Left ventricle myocardium inferior (tissue), 1 donor: ENCODE measurements at regions not wholly inside any gene's neighbourhood (a gene's known extent, or its start where the extent isn't known, plus 50 kb on each side); places are given as distances from the start of the nearest gene placed in this dataset.
"Not testable (repeated sequence)": the region's sequence is repeated elsewhere in the genome, so short reads cannot be mapped to it uniquely, and the experiment has no call there.

Source experiments
- DNase-seq: peaks from one replicate; pipeline ENCODE4 v3.0.0-alpha.2; 2020
- H3K27ac ChIP-seq: fragments of 200-600 bp; replicated peaks from 2 replicates; pipeline ENCODE4 v1.8.0; 2021
- H3K27me3 ChIP-seq: fragments of 200-600 bp; 2 replicates; pipeline ENCODE4 v1.8.0; 2021; ENCODE audit warnings: low read depth
- H3K36me3 ChIP-seq: fragments of 200-600 bp; 2 replicates; pipeline ENCODE4 v1.8.0; 2021
- H3K4me1 ChIP-seq: fragments of 200-600 bp; 2 replicates; pipeline ENCODE4 v1.8.0; 2021
- H3K4me3 ChIP-seq: fragments of 200-600 bp; 2 replicates; pipeline ENCODE4 v1.8.0; 2021; ENCODE audit warnings: mild to moderate bottlenecking, moderate library complexity
- H3K9me3 ChIP-seq: fragments of 200-600 bp; replicated peaks from 2 replicates; pipeline ENCODE4 v1.8.0; 2021
- CTCF ChIP-seq: fragments of 200-600 bp; IDR thresholded peaks from 2 replicates; pipeline ENCODE4 v1.8.0; 2021; ENCODE audit warnings: antibody characterized with exemption, mild to moderate bottlenecking, borderline replicate concordance
- intact Hi-C: fragments of 100-400 bp; cut with micrococcal nuclease; formaldehyde crosslinking; loops from one replicate; pipeline ENCODE4 v1.11.0; 2022
- donor health status: DM: no; HTN: yes; CAD: no; lungs with severe emphysema.

- Histone ChIP-seq H3K27me3 (no peaks in the 10 kb centered on the region), H3K9me3 (peaks cover 15% of the 10 kb centered on the region), H3K27ac (no peak overlapping the region), H3K36me3 (no peaks in the 10 kb centered on the region), H3K4me1 (no peaks in the 10 kb centered on the region), H3K4me3 (no peak overlapping the region)
- DNase-seq: no peak
- TF ChIP-seq CTCF: peak; percentile 83
- intact Hi-C loops: loop anchor here (5.0 kb wide), 1 partner anchor 727 kb away; no protein-coding TSS in a partner anchor
Measured at GRCh38 chr3:153768561-153769469, 352.4 kb upstream of the ARHGEF26 start.

- no peaks in the 10 kb centered on the region for H3K36me3 ChIP-seq
- no peak overlapping the region for H3K4me3 ChIP-seq
- H3K27ac ChIP-seq: peak overlapping the region; percentile 58
- no peaks in the 10 kb centered on the region for H3K27me3 ChIP-seq
- H3K9me3 ChIP-seq: no peaks in the 10 kb centered on the region
- no peak for TF ChIP-seq CTCF
- DNase-seq: no peak
- H3K4me1 ChIP-seq: no peaks in the 10 kb centered on the region
- intact Hi-C loops: no loop called here
Measured at GRCh38 chr3:153783106-153783505, 338.1 kb upstream of the ARHGEF26 start.

DNA sequence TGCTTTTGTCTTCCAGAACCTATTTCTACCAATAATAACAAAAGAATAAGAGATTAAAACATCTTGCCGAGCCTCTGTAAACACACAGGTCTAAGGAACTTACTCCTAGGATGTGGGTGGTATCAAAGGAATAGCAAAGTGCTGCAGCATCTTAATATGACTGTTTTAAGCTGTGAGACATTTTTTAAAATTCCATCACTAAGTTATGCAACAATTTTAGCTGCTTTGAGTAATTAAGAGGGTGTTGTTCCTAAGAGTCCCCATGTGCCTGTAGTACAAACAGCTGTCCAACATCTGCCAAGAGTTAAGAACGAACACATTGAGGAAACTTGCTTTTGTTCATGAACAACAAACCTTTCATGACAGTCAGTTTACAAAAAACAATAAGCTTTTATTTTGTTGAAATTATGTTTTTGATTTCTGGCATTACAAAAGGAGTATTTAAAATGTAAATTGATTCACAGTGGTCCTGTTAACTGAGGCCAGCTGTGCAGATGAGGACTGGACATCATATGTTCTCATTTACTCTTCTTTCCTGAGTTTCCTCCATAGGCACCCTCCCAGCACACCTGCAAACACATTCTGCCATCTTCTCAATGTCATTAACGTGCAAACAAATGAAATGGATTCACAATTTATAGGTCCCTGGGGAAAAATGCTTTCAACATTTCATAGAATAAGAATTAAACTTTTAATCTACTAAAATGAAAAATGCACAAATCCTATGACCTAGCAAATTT is 337.3 kb upstream of the ARHGEF26 start:
- Histone ChIP-seq H3K36me3 (no peaks in the 10 kb centered on the region), H3K27me3 (no peaks in the 10 kb centered on the region), H3K4me1 (no peaks in the 10 kb centered on the region), H3K9me3 (no peaks in the 10 kb centered on the region), H3K27ac (peak overlapping the region; percentile 58), H3K4me3 (no peak overlapping the region)
- no peak for DNase-seq
- TF ChIP-seq CTCF: no peak
- intact Hi-C loops: no loop called here

- H3K9me3 ChIP-seq: peaks cover 2% of the 10 kb centered on the region
- no peak overlapping the region for H3K27ac ChIP-seq
- TF ChIP-seq CTCF: no peak
- no peaks in the 10 kb centered on the region for H3K4me1 ChIP-seq
- no peaks in the 10 kb centered on the region for H3K36me3 ChIP-seq
- no peak overlapping the region for H3K4me3 ChIP-seq
- H3K27me3 ChIP-seq: no peaks in the 10 kb centered on the region
- no peak for DNase-seq
- intact Hi-C loops: no loop called here
Measured at GRCh38 chr3:153785901-153786300, 335.3 kb upstream of the ARHGEF26 start.

DNA sequence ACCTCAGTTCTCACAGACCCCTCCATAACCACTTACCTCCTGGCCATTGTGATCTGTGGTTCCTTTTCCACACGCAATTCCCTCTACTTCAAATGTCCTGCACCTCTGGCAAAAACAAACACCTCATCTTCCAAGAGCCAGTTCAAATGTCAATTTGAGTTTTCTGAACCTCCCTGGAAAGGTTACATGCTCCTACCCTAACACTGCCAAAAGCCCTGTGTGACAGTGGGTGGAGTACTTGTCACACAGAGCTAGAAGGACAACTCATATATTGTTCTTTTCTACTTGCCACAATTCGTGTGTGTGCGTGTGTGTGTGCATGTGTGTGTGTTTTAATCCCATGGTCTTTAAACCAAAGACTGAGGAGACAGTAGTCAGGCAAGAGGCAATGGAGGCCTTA is 331.8 kb upstream of the ARHGEF26 start:
- TF ChIP-seq CTCF: no peak
- Histone ChIP-seq H3K36me3 (no peaks in the 10 kb centered on the region), H3K27ac (no peak overlapping the region), H3K4me1 (no peaks in the 10 kb centered on the region), H3K27me3 (no peaks in the 10 kb centered on the region), H3K4me3 (no peak overlapping the region), H3K9me3 (peaks cover 7% of the 10 kb centered on the region)
- no peak for DNase-seq
- intact Hi-C loops: no loop called here

DNA sequence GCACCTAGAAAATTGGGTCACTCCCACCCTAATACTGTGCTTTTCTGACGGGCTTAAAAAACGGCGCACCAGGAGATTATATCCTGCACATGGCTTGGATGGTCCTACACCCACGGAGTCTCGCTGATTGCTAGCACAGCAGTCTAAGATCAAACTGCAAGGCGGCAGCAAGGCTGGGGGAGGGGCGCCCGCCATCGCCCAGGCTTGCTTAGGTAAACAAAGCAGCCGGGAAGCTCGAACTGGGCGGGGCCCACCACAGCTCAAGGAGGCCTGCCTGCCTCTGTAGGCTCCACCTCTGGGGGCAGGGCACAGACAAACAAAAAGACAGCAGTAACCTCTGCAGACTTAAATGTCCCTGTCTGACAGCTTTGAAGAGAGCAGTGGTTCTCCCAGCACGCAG is 324.1 kb upstream of the ARHGEF26 start:
- H3K9me3 ChIP-seq: peaks cover 14% of the 10 kb centered on the region
- H3K4me1 ChIP-seq, H3K27ac ChIP-seq, H3K36me3 ChIP-seq, intact Hi-C loops, H3K27me3 ChIP-seq, DNase-seq, H3K4me3 ChIP-seq: not testable (repeated sequence)
